HUES48 (cell line): ENCODE measurements at regions not wholly inside any gene's neighbourhood (a gene's known extent, or its start where the extent isn't known, plus 50 kb on each side); places are given as distances from the start of the nearest gene placed in this dataset.
"Not testable (repeated sequence)": the region's sequence is repeated elsewhere in the genome, so short reads cannot be mapped to it uniquely, and the experiment has no call there.

Source experiments
- H3K27ac ChIP-seq: one replicate; pipeline ENCODE4 v1.7.0; 2013; ENCODE audit warnings: low read depth, low read length, inconsistent platforms
- H3K27me3 ChIP-seq: 2 replicates; pipeline ENCODE4 v1.6.1; 2013; ENCODE audit warnings: mild to moderate bottlenecking, low read length; ENCODE audit not compliant: control insufficient read depth, insufficient read depth
- H3K36me3 ChIP-seq: 2 replicates; pipeline ENCODE4 v1.6.1; 2013; ENCODE audit warnings: low read length; ENCODE audit not compliant: control insufficient read depth, insufficient read depth
- H3K4me1 ChIP-seq: 2 replicates; pipeline ENCODE4 v1.6.1; 2013; ENCODE audit warnings: mild to moderate bottlenecking, low read length; ENCODE audit not compliant: control insufficient read depth, insufficient read depth
- H3K4me3 ChIP-seq: 2 replicates; pipeline ENCODE4 v1.5.1; 2013; ENCODE audit warnings: mild to moderate bottlenecking, low read depth, low read length
- H3K9ac ChIP-seq: 2 replicates; pipeline ENCODE4 v1.6.1; 2013; ENCODE audit warnings: mild to moderate bottlenecking, low read depth, low read length, moderate library complexity
- H3K9me3 ChIP-seq: 2 replicates; pipeline ENCODE4 v1.6.1; 2013; ENCODE audit warnings: low read length; ENCODE audit not compliant: control insufficient read depth, insufficient read depth

DNA sequence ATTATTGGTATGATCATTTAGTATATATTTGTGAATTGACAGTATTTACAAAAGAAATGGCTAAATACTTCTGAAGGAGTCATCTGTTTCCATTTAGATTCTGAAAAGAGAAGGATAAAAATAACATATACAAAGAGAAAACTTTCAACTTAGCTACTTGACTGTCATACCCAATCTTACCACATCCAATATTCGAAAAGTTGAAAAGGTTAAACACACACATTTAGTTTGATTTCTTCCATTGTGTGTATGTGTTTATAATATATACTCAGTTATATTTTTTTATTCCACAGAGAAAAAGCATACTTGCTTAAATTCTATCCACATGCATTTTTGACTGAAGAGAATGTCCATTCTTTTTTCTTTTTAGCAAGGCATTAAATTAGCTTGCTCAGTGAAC is 470.7 kb downstream of the TFEC start:
- no peak overlapping the region for H3K9ac ChIP-seq
- no peaks in the 10 kb centered on the region for H3K9me3 ChIP-seq
- no peak overlapping the region for H3K27ac ChIP-seq
- no peak overlapping the region for H3K4me3 ChIP-seq
- no peaks in the 10 kb centered on the region for H3K4me1 ChIP-seq
- H3K36me3 ChIP-seq: no peaks in the 10 kb centered on the region
- H3K27me3 ChIP-seq: no peaks in the 10 kb centered on the region

DNA sequence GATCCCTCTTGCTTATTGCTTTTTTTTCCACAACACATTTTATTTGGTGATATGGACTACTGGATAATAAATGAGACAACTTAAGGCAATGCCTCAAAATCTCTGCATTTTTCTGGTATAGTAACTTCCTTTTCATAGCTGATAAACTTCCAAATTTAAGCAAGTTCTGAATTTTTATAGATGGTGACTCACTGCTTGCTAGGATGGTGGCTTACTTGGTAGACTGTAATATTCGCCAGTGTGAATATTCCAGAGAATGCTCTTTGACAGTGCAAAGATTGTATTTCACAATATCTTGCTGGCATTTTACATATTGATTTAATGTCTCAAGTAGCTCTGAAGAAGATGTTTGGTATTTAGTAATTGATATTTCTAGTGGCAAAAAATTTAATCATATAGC is 472.4 kb downstream of the TFEC start:
- no peaks in the 10 kb centered on the region for H3K36me3 ChIP-seq
- H3K4me3 ChIP-seq: no peak overlapping the region
- H3K9ac ChIP-seq: no peak overlapping the region
- H3K4me1 ChIP-seq: no peaks in the 10 kb centered on the region
- H3K27me3 ChIP-seq: no peaks in the 10 kb centered on the region
- H3K27ac ChIP-seq: no peak overlapping the region
- H3K9me3 ChIP-seq: no peaks in the 10 kb centered on the region

DNA sequence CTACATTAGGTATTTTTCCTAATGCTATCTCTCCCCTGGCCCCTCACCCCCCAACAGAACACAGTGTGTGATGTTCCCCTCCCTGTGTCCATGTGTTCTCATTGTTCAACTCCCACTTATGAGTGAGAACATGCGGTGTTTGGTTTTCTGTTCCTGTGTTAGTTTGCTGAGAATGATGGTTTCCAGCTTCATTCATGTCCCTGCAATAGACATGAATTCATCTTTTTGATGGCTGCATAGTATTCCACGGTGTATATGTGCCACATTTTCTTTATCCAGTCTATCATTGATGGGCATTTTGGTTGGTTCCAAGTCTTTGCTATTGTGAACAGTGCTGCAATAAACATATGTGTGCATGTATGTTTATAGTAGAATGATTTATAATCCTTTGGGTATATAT is 473.3 kb downstream of the TFEC start:
- not testable (repeated sequence) for H3K9me3 ChIP-seq, H3K27me3 ChIP-seq, H3K4me1 ChIP-seq, H3K9ac ChIP-seq, H3K36me3 ChIP-seq, H3K27ac ChIP-seq, H3K4me3 ChIP-seq

DNA sequence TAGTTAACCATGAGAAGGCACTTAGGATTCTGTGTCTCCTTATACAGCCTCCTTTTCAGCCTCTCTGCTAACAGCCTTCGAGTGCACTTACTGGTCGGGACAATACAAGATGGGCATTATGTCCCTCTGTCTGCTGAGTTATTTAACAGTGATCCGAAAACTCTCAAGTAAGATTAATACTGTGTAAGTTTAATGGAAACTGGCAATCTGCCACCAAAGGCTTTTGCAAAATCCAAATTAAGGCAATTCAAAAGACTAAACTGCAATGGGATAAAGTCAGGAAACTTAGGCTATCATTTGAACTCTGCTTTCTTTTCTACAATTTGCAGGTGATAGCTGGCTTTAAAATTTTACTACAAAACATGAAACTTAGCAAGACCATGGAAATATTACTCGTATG is 477.8 kb downstream of the TFEC start:
- no peaks in the 10 kb centered on the region for H3K4me1 ChIP-seq
- H3K27me3 ChIP-seq: no peaks in the 10 kb centered on the region
- no peaks in the 10 kb centered on the region for H3K9me3 ChIP-seq
- no peak overlapping the region for H3K9ac ChIP-seq
- H3K27ac ChIP-seq: no peak overlapping the region
- no peak overlapping the region for H3K4me3 ChIP-seq
- H3K36me3 ChIP-seq: no peaks in the 10 kb centered on the region

DNA sequence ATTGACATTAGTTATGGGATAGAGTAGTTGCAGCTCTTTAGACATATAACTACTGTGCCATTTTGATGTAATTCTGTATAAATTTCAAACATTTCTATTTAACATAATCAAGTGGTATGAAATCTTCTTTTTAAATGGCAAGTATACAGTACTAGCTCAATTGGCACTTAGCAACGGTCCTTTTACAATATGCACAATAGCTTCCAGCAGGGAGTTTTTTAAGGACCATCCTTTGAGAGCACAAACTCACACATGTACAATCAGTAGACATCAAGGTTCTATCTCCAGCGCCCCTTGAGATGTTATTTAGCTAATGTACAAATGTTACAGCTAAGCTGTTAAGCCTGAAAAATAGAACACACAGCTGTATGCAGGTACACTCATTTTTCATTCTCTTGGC is 480.7 kb downstream of the TFEC start:
- Histone ChIP-seq H3K4me1 (no peaks in the 10 kb centered on the region), H3K9me3 (no peaks in the 10 kb centered on the region), H3K9ac (no peak overlapping the region), H3K27ac (no peak overlapping the region), H3K36me3 (no peaks in the 10 kb centered on the region), H3K4me3 (no peak overlapping the region), H3K27me3 (no peaks in the 10 kb centered on the region)

DNA sequence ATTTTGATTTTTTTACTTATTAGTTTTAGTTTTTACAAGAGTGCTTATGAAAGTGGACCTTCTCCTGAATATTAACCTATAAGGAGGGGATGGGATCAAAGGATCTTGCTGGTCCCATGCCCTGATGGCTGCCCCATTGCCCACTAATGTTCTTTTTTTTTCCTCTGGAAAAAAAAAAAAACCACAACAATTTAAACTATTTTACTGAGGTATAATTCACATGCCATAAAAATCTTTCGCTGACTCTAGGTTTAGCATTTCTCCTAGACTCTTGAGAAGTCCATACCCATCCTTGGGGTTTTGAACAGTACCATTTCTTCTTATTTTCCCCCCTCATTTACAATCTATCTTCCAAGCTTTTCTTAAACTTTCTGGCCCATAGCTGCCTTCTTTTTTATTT is 481.8 kb downstream of the TFEC start:
- H3K36me3 ChIP-seq: no peaks in the 10 kb centered on the region
- H3K27me3 ChIP-seq: no peaks in the 10 kb centered on the region
- no peaks in the 10 kb centered on the region for H3K4me1 ChIP-seq
- no peaks in the 10 kb centered on the region for H3K9me3 ChIP-seq
- H3K9ac ChIP-seq: no peak overlapping the region
- H3K4me3 ChIP-seq: no peak overlapping the region
- no peak overlapping the region for H3K27ac ChIP-seq

DNA sequence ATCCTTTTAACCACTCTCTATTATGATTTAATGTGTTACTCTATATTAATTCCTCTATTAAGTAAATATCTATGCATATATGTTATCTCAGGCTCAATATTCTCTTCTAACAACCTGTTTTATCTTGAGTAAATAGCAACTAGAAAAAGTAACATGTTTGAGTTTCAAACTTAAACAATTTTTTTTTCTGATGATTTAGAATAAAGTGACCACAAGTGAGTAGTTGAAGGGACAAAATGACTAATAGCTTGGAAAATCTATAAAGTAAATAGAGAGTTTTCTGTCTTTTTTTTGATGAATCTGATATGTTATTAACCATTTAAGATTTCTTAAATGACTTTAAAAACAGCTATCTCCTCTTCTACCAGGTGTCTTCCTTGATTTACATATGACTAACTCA is 483.8 kb downstream of the TFEC start:
- H3K4me1 ChIP-seq: no peaks in the 10 kb centered on the region
- H3K9ac ChIP-seq: no peak overlapping the region
- no peaks in the 10 kb centered on the region for H3K36me3 ChIP-seq
- no peaks in the 10 kb centered on the region for H3K9me3 ChIP-seq
- H3K27ac ChIP-seq: no peak overlapping the region
- no peaks in the 10 kb centered on the region for H3K27me3 ChIP-seq
- H3K4me3 ChIP-seq: no peak overlapping the region

DNA sequence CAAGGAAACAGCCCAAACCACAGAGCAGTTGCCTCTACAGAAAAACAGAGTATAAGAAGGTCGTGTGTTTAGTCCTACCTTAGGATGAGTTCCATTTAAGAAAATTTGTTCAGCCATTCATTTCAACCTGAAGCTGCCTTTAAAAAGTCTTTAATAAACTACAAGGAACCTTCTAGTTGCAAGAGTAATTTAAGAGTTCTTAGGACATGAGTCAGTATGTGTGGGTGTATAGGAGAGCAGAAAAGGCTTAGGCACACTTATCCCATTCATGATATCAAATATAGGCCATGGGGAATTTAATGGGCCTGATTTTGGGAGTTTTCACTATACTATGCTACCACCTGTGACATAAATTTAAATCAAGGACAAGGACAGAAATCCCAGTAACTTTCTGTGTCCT is 496.8 kb downstream of the TFEC start:
- Histone ChIP-seq H3K27ac (no peak overlapping the region), H3K9ac (no peak overlapping the region), H3K4me3 (no peak overlapping the region)

DNA sequence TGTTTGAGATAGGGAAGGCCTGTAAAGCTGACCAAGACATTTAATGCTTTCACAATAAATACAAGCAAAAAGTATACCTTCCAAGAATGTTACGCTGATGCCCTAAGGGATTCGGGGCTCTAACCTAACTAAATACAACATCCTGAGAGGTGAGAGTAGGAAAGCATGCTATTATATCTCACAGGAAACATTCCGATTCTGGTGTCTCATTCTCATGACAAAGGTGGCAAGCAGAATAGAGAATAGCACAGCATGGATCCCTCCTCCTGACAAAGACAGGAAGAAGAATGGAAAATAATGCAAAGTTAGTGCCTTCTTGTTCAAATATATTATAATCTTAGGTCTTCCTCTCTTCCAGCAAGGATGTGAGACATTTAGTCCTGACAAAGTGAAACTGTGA is 504.3 kb downstream of the TFEC start:
- H3K27me3 ChIP-seq: peaks cover 41% of the 10 kb centered on the region
- no peaks in the 10 kb centered on the region for H3K36me3 ChIP-seq
- H3K4me1 ChIP-seq: peaks cover 26% of the 10 kb centered on the region
- no peak overlapping the region for H3K9ac ChIP-seq
- 0 out of 2 replicates have a peak overlapping the region, but pooled peaks have one; percentile 1 for H3K4me3 ChIP-seq
- peak overlapping the region; percentile 81 for H3K27ac ChIP-seq
- peaks cover 11% of the 10 kb centered on the region for H3K9me3 ChIP-seq

More for the DNA sequence above, 496.8 kb downstream of the TFEC start:
- Histone ChIP-seq H3K36me3 (no peaks in the 10 kb centered on the region), H3K9me3 (no peaks in the 10 kb centered on the region), H3K4me1 (peaks cover 4% of the 10 kb centered on the region), H3K27me3 (0 out of 2 replicates have a peak, but pooled peaks cover 5% of the 10 kb centered on the region)

DNA sequence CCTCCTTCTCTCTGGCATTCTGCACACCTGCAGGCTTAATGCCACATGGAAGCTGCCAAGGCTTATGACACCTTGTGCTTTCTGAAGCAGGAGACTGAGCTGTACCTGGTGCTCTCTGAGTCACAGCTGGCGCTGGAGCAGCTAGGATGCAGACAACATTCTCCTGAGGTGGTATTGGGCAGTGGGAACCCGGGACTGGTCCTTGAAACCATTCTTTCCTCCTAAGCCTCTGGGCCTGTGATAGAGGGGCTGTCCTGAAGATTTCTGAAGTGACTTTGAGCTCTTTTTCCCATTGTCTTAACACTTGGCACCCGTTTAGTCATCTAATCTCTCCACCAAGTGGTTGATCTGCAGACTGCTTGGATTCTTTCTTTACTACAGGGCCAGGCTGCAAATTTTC is 508.4 kb downstream of the TFEC start:
- Histone ChIP-seq H3K9me3 (peaks cover 11% of the 10 kb centered on the region), H3K27me3 (peaks cover 20% of the 10 kb centered on the region), H3K9ac (no peak overlapping the region), H3K4me3 (no peak overlapping the region), H3K4me1 (peaks cover 13% of the 10 kb centered on the region), H3K27ac (no peak overlapping the region), H3K36me3 (no peaks in the 10 kb centered on the region)

DNA sequence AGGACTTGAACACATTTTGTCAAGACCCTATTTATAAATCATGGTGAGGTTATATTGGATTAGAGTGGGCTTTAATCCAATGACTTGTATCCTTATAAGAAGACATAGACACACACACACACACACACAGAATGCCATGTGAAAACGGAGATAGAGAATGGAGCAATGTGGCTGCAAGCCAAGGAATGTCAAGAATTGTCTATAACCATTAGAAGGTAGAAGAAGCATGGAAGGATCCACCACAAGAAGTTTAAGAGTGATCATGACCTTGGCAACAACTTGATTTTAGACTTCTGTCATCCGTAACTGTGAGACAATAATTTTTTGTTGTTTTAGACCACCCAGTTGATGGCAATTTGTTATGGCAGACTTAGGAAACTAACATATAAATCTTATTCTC is 514.2 kb downstream of the TFEC start:
- Histone ChIP-seq H3K9ac (no peak overlapping the region), H3K27ac (no peak overlapping the region), H3K4me1 (peaks cover 8% of the 10 kb centered on the region), H3K9me3 (no peaks in the 10 kb centered on the region), H3K27me3 (no peaks in the 10 kb centered on the region), H3K4me3 (no peak overlapping the region), H3K36me3 (no peaks in the 10 kb centered on the region)

DNA sequence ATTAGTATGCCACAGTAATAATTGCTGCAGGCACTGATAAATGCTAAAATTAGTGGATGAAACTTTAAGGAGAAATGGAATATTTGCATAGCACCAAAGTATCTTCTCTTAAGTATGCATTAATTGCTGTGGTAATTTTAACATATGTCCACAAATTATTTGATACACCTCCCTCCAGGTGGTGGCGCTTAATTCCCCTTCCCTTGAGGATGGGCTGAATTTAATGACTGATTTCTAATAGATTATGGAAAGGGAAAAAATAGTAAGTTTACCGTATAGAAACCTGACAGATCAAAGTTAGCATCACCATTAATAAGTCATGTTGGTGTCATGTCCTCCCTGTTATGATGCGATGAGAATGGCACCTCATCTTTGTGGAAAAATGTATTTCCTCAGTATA is 519.2 kb downstream of the TFEC start:
- Histone ChIP-seq H3K27me3 (no peaks in the 10 kb centered on the region), H3K9ac (no peak overlapping the region), H3K4me3 (no peak overlapping the region), H3K36me3 (no peaks in the 10 kb centered on the region), H3K9me3 (no peaks in the 10 kb centered on the region), H3K4me1 (peaks cover 8% of the 10 kb centered on the region), H3K27ac (no peak overlapping the region)
